ENCODE measurements at regions not wholly inside any gene's neighbourhood (a gene's known extent, or its start where the extent isn't known, plus 50 kb on each side); places are given as distances from the start of the nearest gene placed in this dataset.

DNA sequence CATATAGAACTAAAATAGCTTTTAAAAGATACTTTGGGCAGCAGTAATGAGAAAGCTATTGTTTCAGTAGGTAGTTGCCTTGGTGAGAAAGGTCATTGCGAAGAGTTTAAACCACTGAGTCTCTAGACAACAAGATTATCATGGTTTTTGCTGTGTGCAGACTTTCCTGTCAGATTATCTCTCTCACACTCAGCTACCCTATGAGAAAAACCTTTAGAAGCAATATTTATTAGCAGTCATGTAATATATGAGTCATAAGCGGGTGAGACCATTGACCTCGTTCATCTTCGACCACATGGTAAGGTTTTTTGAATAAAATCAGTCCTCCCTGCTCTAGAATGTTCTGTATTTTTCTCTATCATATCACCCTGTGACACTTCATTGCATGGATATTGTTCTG, 59.9 kb downstream of the GPR65 start:
- no peaks in the 10 kb centered on the region for H4K20me1 ChIP-seq (ENCODE audit: control insufficient read depth, extremely low read depth, insufficient read depth, low read length)
- H3K79me2 ChIP-seq (ENCODE audit: control insufficient read depth, insufficient read depth, low read length) = no peaks in the 10 kb centered on the region
- no peaks in the 10 kb centered on the region for H3K9me3 ChIP-seq (ENCODE audit: control insufficient read depth, insufficient read depth, low read depth, low read length)
- H3K36me3 ChIP-seq (ENCODE audit: control insufficient read depth, insufficient read depth, low read length) = no peaks in the 10 kb centered on the region
- no peaks in the 10 kb centered on the region for H3K4me1 ChIP-seq (ENCODE audit: control insufficient read depth, extremely low read depth, insufficient read depth, low read length)
- TF ChIP-seq, protein P1, sequence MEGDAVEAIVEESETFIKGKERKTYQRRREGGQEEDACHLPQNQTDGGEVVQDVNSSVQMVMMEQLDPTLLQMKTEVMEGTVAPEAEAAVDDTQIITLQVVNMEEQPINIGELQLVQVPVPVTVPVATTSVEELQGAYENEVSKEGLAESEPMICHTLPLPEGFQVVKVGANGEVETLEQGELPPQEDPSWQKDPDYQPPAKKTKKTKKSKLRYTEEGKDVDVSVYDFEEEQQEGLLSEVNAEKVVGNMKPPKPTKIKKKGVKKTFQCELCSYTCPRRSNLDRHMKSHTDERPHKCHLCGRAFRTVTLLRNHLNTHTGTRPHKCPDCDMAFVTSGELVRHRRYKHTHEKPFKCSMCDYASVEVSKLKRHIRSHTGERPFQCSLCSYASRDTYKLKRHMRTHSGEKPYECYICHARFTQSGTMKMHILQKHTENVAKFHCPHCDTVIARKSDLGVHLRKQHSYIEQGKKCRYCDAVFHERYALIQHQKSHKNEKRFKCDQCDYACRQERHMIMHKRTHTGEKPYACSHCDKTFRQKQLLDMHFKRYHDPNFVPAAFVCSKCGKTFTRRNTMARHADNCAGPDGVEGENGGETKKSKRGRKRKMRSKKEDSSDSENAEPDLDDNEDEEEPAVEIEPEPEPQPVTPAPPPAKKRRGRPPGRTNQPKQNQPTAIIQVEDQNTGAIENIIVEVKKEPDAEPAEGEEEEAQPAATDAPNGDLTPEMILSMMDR (conservative IDR thresholded peaks at IDR 0.05 in 1 of 2, IDR thresholded peaks at IDR 0.05 in 1 of 2; ENCODE audit: low read depth in 1 of 2, low read length in 2 of 2) = no peak
- TF ChIP-seq EZH2 (IDR thresholded peaks at IDR 0.05; ENCODE audit: low read length, missing control alignments) = no peak
- no peak overlapping the region for H3K4me2 ChIP-seq (ENCODE audit: extremely low read depth, insufficient read depth, low read length)
- no peak overlapping the region for H2AFZ ChIP-seq (ENCODE audit: low read length)
- no peak overlapping the region for H3K27ac ChIP-seq (ENCODE audit: insufficient read depth, low read length)
- no peak overlapping the region for H3K9ac ChIP-seq (ENCODE audit: insufficient read depth, low read length)
- H3K4me3 ChIP-seq (replicated peaks in 1 of 4; ENCODE audit: control extremely low read depth in 1 of 4, insufficient read depth in 1 of 4, low read depth in 3 of 4, low read length in 4 of 4) = no peak overlapping the region
- DNase-seq (ENCODE audit: low read depth in 2 of 2) = no peak
- no peaks in the 10 kb centered on the region for H3K27me3 ChIP-seq (ENCODE audit: control insufficient read depth, insufficient read depth, low read length)

DNA sequence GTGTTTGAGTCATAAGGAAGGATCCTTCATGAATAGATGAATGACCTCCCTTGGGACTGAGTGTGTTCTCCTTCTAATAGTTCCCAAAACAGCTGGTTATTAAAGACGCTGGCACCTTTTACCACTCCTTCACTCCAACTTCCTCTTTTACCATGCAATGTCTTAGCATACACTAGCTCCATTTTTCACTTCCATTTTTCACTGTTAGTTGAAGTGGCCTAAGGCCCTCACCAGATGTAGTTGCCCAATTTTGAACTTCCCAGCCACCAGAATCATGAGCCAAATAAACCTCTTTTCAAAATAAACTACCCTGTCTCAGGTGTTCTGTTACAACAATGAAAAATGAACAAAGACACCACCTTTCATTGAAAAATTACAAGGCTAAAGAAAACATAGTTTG, 64.7 kb downstream of the GPR65 start:
- no peaks in the 10 kb centered on the region for H3K4me1 ChIP-seq (ENCODE audit: control insufficient read depth, extremely low read depth, insufficient read depth, low read length)
- H3K9ac ChIP-seq (ENCODE audit: insufficient read depth, low read length) = no peak overlapping the region
- H3K4me2 ChIP-seq (ENCODE audit: extremely low read depth, insufficient read depth, low read length) = no peak overlapping the region
- no peak overlapping the region for H3K27ac ChIP-seq (ENCODE audit: insufficient read depth, low read length)
- H3K9me3 ChIP-seq (ENCODE audit: control insufficient read depth, insufficient read depth, low read depth, low read length) = no peaks in the 10 kb centered on the region
- no peaks in the 10 kb centered on the region for H4K20me1 ChIP-seq (ENCODE audit: control insufficient read depth, extremely low read depth, insufficient read depth, low read length)
- TF ChIP-seq, protein P1 (conservative IDR thresholded peaks at IDR 0.05 in 1 of 2, IDR thresholded peaks at IDR 0.05 in 1 of 2; ENCODE audit: low read depth in 1 of 2, low read length in 2 of 2) = no peak
- TF ChIP-seq EZH2 (IDR thresholded peaks at IDR 0.05; ENCODE audit: low read length, missing control alignments) = no peak
- no peaks in the 10 kb centered on the region for H3K36me3 ChIP-seq (ENCODE audit: control insufficient read depth, insufficient read depth, low read length)
- no peak for DNase-seq (ENCODE audit: low read depth in 2 of 2)
- no peak overlapping the region for H3K4me3 ChIP-seq (replicated peaks in 1 of 4; ENCODE audit: control extremely low read depth in 1 of 4, insufficient read depth in 1 of 4, low read depth in 3 of 4, low read length in 4 of 4)
- H2AFZ ChIP-seq (ENCODE audit: low read length) = no peak overlapping the region
- no peaks in the 10 kb centered on the region for H3K27me3 ChIP-seq (ENCODE audit: control insufficient read depth, insufficient read depth, low read length)
- H3K79me2 ChIP-seq (ENCODE audit: control insufficient read depth, insufficient read depth, low read length) = no peaks in the 10 kb centered on the region

DNA sequence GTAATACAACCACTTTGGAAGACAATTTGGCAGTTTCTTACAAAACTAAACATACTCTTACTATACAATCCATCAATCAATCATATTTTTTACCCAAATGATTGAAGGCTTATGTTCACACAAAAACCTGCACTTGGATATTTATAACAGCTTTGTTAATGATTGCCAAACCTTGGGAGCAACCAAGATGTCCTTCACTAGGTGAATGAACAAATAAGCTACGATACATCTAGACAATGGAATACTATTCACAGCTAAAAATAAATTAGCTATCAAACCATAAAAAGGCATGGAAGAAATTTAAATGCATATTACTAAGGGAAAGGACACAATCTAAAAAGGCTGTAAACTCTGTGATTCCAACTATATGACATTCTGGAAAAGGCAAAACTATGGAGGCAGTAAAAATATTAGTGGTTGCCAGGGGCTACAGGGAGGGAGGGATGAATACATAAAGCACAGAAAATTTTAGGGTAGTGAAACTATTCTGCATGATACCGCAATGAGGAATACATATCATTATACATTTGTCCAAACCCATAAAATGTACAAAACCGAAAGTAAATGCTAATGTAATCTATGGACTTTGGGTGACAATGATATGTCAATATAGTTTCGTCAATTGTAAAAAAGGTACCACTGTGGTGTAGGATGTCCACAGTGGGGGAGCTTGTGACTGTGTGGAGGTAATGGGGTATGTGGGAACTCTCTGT, 70.5 kb downstream of the GPR65 start:
- no peaks in the 10 kb centered on the region for H3K27me3 ChIP-seq (ENCODE audit: control insufficient read depth, insufficient read depth, low read length)
- H3K9ac ChIP-seq (ENCODE audit: insufficient read depth, low read length) = no peak overlapping the region
- H3K36me3 ChIP-seq (ENCODE audit: control insufficient read depth, insufficient read depth, low read length) = no peaks in the 10 kb centered on the region
- no peak overlapping the region for H3K4me3 ChIP-seq (replicated peaks in 1 of 4; ENCODE audit: control extremely low read depth in 1 of 4, insufficient read depth in 1 of 4, low read depth in 3 of 4, low read length in 4 of 4)
- H2AFZ ChIP-seq (ENCODE audit: low read length) = no peak overlapping the region
- no peak overlapping the region for H3K27ac ChIP-seq (ENCODE audit: insufficient read depth, low read length)
- no peaks in the 10 kb centered on the region for H3K79me2 ChIP-seq (ENCODE audit: control insufficient read depth, insufficient read depth, low read length)
- DNase-seq (ENCODE audit: low read depth in 2 of 2) = no peak
- H3K4me2 ChIP-seq (ENCODE audit: extremely low read depth, insufficient read depth, low read length) = no peak overlapping the region
- no peaks in the 10 kb centered on the region for H3K9me3 ChIP-seq (ENCODE audit: control insufficient read depth, insufficient read depth, low read depth, low read length)
- TF ChIP-seq EZH2 (IDR thresholded peaks at IDR 0.05; ENCODE audit: low read length, missing control alignments) = no peak
- TF ChIP-seq, protein P1 (conservative IDR thresholded peaks at IDR 0.05 in 1 of 2, IDR thresholded peaks at IDR 0.05 in 1 of 2; ENCODE audit: low read depth in 1 of 2, low read length in 2 of 2) = no peak
- no peaks in the 10 kb centered on the region for H3K4me1 ChIP-seq (ENCODE audit: control insufficient read depth, extremely low read depth, insufficient read depth, low read length)
- no peaks in the 10 kb centered on the region for H4K20me1 ChIP-seq (ENCODE audit: control insufficient read depth, extremely low read depth, insufficient read depth, low read length)
